HG03439 (cell line): ENCODE measurements at regions not wholly inside any gene's neighbourhood (a gene's known extent, or its start where the extent isn't known, plus 50 kb on each side); places are given as distances from the start of the nearest gene placed in this dataset.
"Not testable (repeated sequence)": the region's sequence is repeated elsewhere in the genome, so short reads cannot be mapped to it uniquely, and the experiment has no call there.

Experiments
- ATAC-seq: cut with Tn5 transposase; IDR thresholded peaks from one replicate; pipeline ENCODE4 v1.9.1; 2021; ENCODE audit warnings: mild to moderate bottlenecking, moderate library complexity; ENCODE audit not compliant: unreplicated experiment

DNA sequence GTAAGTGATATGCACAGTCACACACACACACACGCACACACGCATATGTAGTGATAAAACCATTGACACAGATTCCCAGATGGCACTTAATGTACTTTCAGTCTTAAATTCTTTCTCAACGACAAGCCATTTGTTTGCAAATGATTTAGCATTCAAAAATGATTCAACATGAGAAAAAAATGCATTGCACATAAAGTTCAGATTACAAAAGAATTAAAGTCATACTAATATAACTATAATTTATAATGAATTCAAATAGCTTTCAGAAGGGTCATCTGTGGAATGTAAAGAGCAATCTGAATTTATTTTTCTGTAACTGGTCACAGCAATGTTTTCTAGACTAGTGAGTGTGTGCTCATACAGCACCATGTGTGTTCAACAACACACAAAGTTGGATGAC, 521.6 kb upstream of the ZNF337 start:
- ATAC-seq, result no peak

DNA sequence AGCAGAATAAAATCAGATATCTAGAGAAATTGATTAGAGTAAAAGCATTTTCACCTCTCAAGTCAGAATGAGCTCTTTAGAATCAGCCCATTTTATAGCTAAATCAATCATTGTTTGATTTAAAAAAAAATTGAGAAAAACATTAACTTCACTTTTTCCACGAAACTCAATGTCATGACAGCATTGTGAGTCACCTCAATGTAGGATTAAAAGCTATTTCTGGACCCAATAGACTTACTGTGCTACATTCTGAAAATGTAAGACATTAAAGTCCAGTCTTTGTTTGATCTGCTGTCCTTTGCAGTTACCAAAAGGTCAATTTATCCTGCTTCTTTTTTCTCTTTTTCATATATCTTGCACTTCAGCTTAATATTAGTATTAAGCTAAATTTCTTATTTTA, 519.4 kb upstream of the ZNF337 start:
- ATAC-seq, result no peak

DNA sequence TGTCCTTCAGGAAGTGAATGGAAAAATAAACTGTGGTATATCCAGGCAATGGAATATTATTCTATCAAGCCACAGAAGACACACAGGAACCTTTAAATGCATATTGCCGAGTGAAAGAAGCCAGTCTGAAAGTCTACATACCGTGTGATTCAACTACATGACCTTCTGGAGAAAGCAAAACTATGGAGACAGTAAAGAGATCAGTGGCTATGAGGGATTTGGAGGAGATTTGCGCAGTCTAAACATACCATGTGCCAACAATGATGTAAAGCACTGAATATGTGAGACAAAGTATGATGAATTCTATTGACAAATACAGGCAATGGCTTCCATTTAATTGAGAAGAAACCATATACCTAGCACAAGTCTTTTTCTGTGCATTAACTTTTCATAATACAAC, 518.3 kb upstream of the ZNF337 start:
- no peak for ATAC-seq

- no peak for ATAC-seq
Measured at GRCh38 chr20:26209171-26209941, 512.7 kb upstream of the ZNF337 start.

DNA sequence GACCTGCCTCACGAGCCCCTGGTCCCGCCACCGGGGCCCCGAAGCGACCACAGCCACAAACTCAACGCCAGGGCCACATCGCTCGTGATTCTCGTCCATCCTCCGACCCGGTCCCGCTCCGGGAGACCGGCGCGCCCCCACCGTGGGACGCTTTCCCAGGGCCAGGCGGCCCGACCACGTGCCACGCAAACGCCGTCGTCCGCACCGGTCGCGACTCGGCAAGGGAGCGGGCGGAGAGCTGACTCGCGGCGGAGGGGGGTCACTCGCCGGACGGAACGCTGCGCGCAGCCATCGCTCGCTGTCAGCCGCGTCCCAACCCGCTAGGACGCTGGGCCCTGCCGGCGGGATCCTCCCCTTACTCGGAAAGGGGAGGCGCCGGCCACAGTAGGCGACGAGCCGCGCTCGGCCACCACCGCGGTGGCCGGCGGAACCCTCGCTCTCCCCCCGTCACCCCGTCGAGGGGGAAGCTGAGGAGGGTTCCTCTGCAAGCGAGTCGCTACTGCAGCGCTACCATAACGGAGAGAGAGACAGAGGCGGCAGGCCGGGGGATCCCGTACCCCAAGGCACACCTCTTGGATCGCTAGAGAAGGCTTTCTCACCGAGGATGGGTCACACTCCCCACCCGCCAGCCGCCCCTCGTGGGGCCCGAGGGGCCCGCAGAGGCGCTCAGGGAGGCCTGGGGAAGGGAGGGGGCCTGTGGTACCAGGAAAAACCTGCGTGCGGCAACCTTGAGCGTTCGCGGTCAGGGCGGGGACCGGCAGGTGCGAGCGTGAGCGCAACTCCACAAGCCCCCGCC, 511.8 kb upstream of the ZNF337 start:
- no peak for ATAC-seq

- ATAC-seq, result not testable (repeated sequence)
Measured at GRCh38 chr20:26207967-26208295, 511.3 kb upstream of the ZNF337 start.

GRCh38 chr20:26207237-26207966, 510.7 kb upstream of the ZNF337 start:
- ATAC-seq, result no peak

GRCh38 chr20:26205350-26205749, 508.7 kb upstream of the ZNF337 start:
- ATAC-seq, result no peak

- ATAC-seq, result not testable (repeated sequence)
Measured at GRCh38 chr20:26201026-26201425, 504.4 kb upstream of the ZNF337 start.

- ATAC-seq, result not testable (repeated sequence)
Measured at GRCh38 chr20:26187329-26187728, 490.7 kb upstream of the ZNF337 start.

DNA sequence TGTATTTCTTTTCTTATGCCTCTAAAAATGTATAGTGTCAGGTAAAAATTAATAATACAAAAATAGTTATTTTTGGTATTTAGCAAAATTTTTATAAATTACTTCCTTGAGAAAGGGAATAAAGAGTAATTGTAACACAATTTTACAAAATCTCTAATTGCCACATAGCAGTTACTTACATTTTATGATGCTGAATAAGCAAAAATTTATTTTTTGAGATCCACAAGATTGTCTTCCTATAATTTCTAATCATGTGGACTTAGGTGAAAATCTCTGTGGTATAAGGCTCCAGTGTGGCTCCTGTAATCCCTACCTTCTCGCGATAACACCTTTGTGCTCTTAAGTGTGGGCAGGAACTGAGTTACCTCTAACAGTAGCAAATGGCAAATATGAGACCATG, 487.1 kb upstream of the ZNF337 start:
- ATAC-seq, result not testable (repeated sequence)

DNA sequence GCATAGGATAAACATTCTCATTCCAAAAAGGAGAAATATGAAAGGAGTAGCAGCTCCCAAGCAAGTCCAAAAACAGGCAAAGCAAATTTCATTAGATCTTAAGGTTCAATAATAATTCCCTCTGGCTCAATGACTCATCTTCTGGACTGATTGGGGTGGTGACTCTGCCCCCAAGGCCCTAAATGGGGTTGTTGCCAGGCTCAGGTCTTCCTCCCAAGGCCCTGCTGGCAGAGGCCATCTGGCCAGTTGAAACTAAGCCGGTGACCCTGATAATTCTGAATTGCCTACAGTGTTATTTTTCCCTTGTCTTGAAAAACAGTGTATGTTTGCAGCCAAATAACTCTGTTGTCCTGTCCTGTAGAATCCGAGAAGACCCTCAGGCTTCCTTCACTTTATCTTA, 484.7 kb upstream of the ZNF337 start:
- ATAC-seq, result not testable (repeated sequence)

GRCh38 chr20:26171875-26172274, 475.2 kb upstream of the ZNF337 start:
- not testable (repeated sequence) for ATAC-seq

- ATAC-seq, result no peak
Measured at GRCh38 chr20:26169506-26169905, 472.9 kb upstream of the ZNF337 start.

- no peak for ATAC-seq
Measured at GRCh38 chr20:26167499-26167898, 470.8 kb upstream of the ZNF337 start.

GRCh38 chr20:26163890-26164289, 467.2 kb upstream of the ZNF337 start:
- no peak for ATAC-seq

DNA sequence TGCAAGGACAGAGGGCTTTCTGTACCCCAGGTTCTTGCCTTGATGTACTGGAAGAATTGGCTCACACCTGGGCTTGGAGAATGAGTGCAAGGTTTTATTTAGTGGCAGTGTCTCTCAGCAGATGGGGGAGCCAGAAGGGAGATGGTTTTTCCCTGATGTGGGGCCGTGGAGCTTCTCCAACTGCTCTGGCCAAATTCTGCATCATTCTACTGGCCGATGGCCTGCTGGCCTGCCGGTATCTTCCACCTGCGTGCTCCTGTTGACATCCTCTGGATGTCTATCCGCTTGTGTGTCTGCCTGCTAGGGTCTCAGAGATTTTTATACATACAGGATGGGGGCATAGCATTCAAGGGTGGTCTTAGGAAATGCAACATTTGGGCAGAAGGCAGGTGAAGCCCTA, 466.5 kb upstream of the ZNF337 start:
- ATAC-seq, result not testable (repeated sequence)

DNA sequence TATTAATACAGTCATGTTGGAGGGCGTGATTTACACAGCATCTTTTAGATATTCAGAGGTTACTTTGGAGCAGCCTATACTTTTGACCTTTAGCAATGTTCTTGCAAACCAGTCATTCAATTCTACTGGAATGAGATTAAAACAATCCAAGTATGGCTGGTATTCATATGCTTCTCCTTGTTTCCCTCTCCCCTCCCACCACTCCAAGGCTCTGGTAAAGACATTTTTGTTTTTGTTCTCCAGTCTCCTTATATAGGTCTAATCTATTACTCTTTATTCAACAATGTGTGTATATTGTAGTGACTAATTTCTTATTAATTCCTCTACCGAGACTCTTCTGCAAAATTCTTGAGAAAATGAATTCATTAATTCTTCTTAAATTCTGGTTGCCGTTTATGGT, 465.1 kb upstream of the ZNF337 start:
- not testable (repeated sequence) for ATAC-seq

- ATAC-seq, result not testable (repeated sequence)
Measured at GRCh38 chr20:26160916-26161315, 464.3 kb upstream of the ZNF337 start.

DNA sequence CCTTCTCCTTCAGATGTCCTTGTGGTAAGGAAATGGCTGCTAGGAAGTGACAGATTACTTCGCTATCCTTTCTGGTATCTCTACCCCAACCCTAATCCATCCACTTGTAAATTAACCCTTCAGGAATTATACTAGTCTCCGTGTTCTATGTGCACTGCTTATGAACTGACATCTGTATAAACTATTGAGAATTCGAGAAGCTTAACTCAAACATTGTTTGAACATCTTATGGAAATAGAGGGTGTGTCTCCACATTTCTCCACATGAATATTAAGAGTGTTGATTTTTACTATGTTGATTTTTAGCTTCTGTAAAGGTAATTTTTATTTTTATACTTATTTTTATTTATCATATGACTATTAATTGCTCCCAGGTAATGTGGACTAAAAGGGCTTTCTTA, 457.6 kb upstream of the ZNF337 start:
- ATAC-seq, result no peak

- ATAC-seq, result no peak
Measured at GRCh38 chr20:26135325-26136110, 438.9 kb upstream of the ZNF337 start.
